GM19351 (cell line): ENCODE measurements at regions not wholly inside any gene's neighbourhood (a gene's known extent, or its start where the extent isn't known, plus 50 kb on each side); places are given as distances from the start of the nearest gene placed in this dataset.

Source experiments
- ATAC-seq: cut with Tn5 transposase; IDR thresholded peaks from one replicate; pipeline ENCODE4 v1.9.1; 2021; ENCODE audit warnings: mild to moderate bottlenecking, moderate library complexity; ENCODE audit not compliant: unreplicated experiment

DNA sequence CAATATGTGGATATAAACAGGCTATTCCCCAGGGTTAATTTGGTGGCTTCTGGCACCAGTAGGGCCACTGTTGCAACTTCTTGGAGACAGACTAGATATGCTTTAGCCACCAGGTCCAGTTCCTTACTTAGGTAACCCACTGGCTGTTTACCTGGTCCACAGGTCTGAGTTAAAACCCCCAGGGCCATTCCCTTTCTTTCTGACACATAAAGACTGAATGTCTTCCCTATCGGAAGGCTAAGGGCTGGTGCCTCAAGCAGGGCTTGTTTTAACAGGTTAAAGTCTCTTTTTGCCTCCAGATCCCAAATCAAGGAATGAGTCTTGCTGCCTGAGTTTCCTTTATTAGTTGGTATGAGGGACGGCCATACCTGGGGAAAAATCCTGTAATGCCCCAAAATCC, 1052.7 kb upstream of the CNTN5 start:
- ATAC-seq: no peak

DNA sequence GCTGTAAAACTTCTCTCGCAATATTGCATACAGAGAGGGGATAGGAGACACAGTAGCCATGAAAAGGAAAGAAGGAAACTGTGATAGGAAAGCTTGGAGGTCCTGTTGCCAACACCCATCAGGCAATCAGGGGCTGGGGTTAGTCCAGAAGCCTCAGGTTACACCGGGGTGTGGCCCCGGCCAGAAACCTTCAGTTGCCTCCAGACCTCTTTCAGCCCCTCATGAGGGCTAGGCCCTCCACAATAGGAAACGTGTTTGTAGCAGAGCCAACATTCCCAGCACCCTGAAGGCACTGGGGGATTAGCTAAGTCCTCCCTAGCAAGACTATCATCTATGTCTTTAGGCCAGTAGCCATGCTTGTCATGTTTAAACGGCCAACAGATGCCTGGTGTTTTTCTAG, 1048.0 kb upstream of the CNTN5 start:
- no peak for ATAC-seq

- ATAC-seq: no peak
These were observed 1047.3 kb upstream of the CNTN5 start for GRCh38 chr11:97973352-97973857.

DNA sequence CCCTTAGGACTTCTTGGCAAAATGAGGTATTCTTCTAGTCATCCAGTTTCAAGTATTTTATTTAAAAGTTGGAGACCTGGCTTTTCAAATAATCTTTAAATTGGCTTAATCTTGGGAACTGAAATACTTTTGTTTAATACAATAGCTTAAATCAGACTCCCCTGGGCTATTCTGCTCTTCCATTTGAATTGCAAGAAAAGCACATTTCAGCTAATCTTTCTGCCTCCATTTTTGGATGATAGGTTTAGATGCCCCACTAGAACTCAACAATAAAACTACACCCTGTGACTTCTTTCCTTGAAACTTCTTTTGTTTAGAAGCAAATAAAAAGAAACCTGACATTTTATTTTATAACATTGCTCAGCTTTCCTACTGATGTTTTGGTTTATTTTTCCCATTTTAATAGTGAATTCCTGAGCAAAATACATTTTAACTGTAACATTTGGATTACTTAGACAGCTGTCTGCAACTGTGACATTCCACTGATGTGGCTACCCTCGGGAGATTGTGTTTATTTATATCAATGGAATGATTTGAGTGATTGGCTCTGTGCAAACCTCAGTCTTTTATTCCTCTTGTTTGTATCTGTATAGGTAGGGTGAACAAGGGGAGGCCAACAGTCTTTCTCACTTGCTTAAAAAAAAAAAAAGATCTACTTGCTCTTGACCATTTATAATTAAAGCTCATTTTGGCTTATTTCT, 1045.8 kb upstream of the CNTN5 start:
- no peak for ATAC-seq

GRCh38 chr11:97977726-97978125, 1043.0 kb upstream of the CNTN5 start:
- ATAC-seq: no peak

GRCh38 chr11:97979741-97980140, 1041.0 kb upstream of the CNTN5 start:
- ATAC-seq: no peak

DNA sequence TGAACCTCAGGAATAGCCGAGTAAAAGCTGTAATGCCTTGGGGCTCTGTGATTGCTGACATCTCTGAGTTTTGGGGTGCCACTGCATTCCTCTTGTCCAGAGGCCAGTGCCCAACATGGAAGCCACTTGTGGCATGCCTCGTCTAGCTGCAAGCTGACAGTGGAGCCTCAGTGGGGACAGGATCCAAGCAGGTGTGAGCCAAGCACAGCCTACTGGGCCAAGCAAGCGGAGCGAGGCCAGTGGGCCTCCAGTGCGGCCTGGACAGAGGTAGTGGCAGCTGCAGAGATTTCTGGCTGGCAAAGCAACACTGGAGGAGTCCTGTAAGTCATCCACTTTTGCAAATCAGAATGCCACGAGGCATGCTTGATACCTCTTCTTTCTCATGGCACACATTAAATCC, 1038.2 kb upstream of the CNTN5 start:
- ATAC-seq: no peak

GRCh38 chr11:97989121-97989520, 1031.6 kb upstream of the CNTN5 start:
- no peak for ATAC-seq

GRCh38 chr11:97990162-97990920, 1030.4 kb upstream of the CNTN5 start:
- no peak for ATAC-seq

DNA sequence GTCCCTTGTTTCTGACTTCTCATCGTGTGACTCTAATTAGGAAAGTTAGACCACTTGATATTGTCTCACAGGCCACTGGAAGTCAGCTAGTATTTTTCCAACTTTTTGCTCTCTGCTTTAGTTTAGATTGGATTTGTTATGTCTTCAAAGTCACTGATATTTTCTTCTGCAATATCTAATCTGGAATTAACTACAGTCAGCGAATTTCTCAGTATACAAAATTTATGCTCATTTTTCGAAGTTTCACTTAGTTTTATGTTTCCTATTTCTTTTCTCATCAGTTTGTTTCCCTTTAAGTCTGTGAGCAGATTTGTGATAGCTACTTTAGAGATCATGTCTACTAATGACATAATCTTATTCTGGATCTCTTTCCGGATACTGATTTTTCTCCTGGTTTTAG, 1027.2 kb upstream of the CNTN5 start:
- ATAC-seq: no peak

DNA sequence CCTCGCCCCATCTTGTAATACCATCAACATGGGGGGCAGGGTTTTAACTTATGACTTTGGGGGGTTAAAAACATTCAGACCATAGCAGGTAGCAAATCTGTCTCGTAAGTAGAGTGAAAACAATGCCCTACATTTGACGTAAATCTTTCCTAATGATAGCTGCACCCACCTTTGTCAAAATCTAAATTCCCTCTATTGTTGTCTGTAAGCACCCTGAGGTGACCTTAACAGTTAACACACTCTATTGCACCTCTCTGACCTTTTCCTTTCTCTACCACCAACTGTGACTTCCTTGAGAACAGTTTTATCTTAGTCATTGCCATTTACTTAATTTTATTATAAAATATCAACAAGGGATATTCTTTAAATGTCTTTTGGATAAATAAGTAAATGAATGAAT, 1024.9 kb upstream of the CNTN5 start:
- ATAC-seq: no peak

GRCh38 chr11:97996762-97997161, 1024.0 kb upstream of the CNTN5 start:
- no peak for ATAC-seq

DNA sequence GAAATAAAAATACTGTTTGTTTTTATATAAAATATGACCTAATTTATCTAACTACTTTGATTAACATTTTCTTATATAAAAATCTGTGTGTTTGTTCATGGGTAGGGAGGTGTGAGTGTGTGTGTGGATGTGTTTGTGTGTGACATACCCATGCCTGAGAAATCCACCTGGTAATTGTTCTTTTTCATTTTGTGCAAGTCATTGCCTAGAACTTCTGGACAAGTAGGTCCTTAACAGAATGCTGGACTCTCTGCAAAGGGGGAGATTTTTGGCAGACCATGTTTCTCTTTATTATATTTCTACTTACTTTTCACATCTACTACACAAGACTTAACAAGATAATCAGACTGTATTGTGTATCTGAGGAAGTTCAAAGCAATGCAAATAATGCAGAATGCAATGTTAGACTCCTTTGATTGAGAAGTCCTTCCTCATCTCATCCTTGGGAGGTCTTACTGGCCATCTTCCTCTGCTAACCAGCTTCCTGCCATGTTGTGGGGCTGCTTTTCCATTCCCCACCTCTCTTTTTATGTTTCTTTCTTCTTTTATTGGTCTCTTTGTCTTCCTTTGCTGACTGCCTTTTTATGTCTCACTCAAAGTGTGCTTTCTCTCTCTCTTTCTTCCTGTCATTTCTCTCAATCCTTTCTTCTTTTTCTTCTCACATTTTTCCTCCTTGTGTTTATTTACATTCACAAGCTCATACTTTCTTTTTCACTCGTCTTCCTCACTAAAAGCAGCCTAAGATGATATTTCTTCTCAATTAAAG, 1017.0 kb upstream of the CNTN5 start:
- ATAC-seq: no peak

- ATAC-seq: no peak
These were observed 1013.7 kb upstream of the CNTN5 start for GRCh38 chr11:98007072-98007471.

DNA sequence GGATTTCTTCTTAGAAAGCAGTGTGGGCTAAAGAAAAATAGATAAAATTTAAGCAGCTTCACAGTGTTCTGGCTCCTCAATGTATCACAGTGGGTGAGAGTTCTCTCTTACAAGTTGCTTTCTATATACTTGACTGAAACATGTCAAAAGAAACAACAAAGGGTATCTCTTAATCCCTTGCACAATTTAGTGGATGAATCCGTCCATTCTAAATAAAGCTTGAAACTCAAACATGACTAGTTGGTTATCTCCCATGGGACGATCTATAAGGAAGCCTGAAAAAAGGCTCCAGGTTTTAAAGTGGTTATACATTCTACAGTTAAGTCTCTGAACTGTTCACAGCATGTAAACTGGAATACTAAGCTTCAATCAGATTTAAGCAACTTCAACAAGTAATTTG, 993.1 kb upstream of the CNTN5 start:
- no peak for ATAC-seq

DNA sequence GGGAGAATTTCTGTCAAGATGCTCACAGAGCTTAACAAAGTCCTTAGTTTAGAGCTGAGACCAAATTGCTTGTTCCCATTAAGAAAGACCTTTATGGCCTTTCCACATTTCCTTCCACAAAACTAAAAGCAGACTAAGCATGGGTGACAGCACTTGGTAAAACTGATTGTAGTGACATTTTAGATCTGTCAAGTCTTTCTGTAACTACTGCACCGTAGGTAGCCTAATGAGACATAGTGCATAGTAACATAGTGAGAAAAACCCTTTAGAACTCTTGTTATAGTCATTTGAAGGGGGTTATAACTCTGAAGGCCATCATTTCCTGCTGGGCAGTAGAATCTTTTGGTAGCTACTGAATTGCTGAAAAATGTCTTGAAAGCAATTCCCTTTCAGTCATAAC, 990.9 kb upstream of the CNTN5 start:
- ATAC-seq: no peak

- no peak for ATAC-seq
These were observed 983.9 kb upstream of the CNTN5 start for GRCh38 chr11:98036810-98037209.

DNA sequence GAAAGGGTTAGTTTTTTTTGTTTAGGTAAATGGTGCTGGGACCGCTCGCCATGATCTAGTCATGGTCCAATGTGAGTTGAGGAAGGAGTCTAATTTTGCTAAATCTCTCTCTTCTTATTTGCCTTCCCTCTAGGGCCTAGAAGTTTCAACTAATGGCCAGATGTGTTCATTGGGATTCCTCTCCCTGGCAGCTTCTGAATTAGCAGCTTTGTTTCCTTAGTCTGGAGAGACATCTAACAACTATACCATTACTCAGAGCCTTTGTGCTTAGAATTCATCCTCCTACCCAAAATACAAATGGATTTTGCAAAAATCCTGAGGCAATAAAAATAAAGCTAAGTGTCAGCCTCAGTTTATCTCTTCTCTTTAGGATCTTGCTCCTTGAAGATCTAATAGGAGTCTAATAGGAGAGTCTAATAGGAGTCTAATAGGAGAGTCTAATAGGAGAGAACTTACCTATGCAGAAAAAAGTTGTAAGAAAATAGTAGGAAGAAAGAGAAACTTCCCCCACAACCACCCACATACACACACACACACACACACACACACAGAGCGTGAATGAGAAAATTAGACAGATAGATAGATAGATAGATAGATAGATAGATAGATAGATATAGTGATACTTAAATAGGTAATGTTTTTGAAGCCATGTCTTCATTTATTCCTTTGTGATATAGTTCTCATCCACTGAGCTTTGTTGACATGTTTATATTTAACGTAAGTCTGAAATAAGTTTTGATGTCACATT, 980.5 kb upstream of the CNTN5 start:
- no peak for ATAC-seq

DNA sequence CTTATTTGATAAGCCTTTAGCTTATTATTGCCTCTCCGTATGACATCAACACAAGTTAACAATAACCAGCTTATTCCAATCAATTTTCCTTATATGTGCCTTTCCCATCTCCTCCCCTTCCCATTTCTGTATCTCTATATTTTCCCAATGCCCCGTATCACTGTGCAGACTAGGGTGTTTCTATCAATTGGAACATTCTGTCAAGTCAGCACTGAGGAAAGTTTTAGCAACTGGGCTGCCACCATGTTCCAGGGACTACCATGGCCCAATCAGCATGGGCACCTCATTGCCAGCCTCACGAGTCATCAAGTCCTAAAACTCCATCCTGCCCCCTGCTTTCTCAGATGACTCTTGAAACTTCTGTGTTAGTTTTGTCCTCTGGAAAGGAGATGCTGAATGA, 973.1 kb upstream of the CNTN5 start:
- ATAC-seq: no peak

- no peak for ATAC-seq
These were observed 966.9 kb upstream of the CNTN5 start for GRCh38 chr11:98053851-98054250.

DNA sequence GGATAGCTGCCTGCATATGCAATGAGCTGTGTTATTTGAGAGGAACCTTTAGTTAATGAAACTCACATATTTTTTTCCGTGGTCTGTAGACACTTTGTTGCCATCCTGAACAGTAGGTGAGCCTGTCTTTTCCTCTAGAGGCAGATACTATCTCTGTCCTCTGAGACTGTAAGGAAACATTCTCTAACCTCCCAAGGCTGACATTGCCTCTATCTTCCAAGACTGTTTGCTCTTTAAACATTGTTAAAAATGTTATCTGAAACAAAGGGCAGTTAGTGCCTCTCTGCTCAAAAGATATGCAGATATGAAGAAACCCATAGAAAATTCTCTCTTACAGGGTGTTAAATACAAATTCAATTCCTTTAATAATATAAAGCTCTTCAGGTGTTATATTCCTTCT, 963.8 kb upstream of the CNTN5 start:
- ATAC-seq: no peak
